Ectodermal cell (in vitro differentiated cells): ENCODE measurements at regions not wholly inside any gene's neighbourhood (a gene's known extent, or its start where the extent isn't known, plus 50 kb on each side); places are given as distances from the start of the nearest gene placed in this dataset.
"Not testable (repeated sequence)": the region's sequence is repeated elsewhere in the genome, so short reads cannot be mapped to it uniquely, and the experiment has no call there.

Experiments used
- H3K27ac ChIP-seq: 2 replicates; pipeline ENCODE4 v1.7.0; 2013; ENCODE audit warnings: mild to moderate bottlenecking, low read depth, low read length; ENCODE audit not compliant: insufficient read depth, poor library complexity, severe bottlenecking
- H3K27me3 ChIP-seq: 2 replicates; pipeline ENCODE4 v1.7.0; 2013; ENCODE audit warnings: mild to moderate bottlenecking, low read length; ENCODE audit not compliant: insufficient read depth, control insufficient read depth, poor library complexity, severe bottlenecking
- H3K36me3 ChIP-seq: one replicate; pipeline ENCODE4 v1.7.0; 2013; ENCODE audit warnings: low read length; ENCODE audit not compliant: control insufficient read depth, insufficient read depth
- H3K4me1 ChIP-seq: one replicate; pipeline ENCODE4 v1.7.0; 2013; ENCODE audit warnings: low read length; ENCODE audit not compliant: control insufficient read depth, insufficient read depth
- H3K4me3 ChIP-seq: 2 replicates; pipeline ENCODE4 v1.7.0; 2013; ENCODE audit warnings: low read depth, low read length, control low read depth; ENCODE audit not compliant: insufficient read depth
- H3K9me3 ChIP-seq: 2 replicates; pipeline ENCODE4 v1.7.0; 2013; ENCODE audit warnings: mild to moderate bottlenecking, low read length, moderate library complexity; ENCODE audit not compliant: control insufficient read depth
- WGBS, 2 experiments: methylation state at CpG; one replicate each; pipeline ENCODE4 v1.1.7; 2013; ENCODE audit warnings: missing lambda C conversion rate in 2 of 2; 5-methylcytosine and 5-hydroxymethylcytosine counted together

- H3K27ac ChIP-seq: no peak overlapping the region
- 91 to 95% methylated on average over 5 of the region's 5 CpGs for WGBS, 2 experiments
- H3K9me3 ChIP-seq: no peaks in the 10 kb centered on the region
- H3K36me3 ChIP-seq: no peaks in the 10 kb centered on the region
- H3K4me3 ChIP-seq: no peak overlapping the region
- H3K27me3 ChIP-seq: no peaks in the 10 kb centered on the region
- peaks cover 10% of the 10 kb centered on the region for H3K4me1 ChIP-seq
Observed at GRCh38 chr16:88308441-88309173, 74.2 kb upstream of the ZNF469 start.

DNA sequence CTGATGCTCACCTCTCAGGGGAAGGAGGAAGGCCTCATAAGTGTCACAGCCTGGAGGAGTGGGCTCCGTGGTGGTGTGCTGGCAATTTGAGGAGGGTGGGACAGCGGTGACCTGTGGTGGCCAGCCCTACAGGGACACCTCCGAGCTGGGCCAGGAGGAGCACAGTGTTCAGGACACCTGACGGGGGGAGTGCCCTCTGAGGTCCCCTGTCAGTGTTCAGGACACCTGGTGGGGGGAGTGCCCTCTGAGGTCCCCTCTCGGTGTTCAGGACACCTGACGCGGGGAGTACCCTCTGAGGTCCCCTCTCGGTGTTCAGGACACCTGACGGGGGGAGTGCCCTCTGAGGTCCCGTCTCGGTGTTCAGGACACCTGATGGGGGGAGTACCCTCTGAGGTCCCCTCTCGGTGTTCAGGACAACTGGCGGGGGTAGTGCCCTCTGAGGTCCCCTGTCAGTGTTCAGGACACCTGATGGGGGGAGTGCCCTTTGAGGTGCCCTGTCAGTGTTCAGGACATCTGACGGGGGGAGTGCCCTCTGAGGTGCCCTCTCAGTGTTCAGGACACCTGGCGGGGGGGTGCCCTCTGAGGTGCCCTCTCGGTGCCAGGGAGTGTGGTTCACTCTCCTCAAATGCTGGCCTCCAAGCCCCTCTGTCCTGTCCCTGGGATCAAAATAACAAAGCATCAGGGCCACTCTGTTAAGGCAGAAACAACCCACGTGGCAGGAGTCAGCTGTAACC, 73.4 kb upstream of the ZNF469 start:
- no peaks in the 10 kb centered on the region for H3K27me3 ChIP-seq
- 93 to 94% methylated on average over 17 of the region's 17 CpGs for WGBS, 2 experiments
- H3K9me3 ChIP-seq: no peaks in the 10 kb centered on the region
- H3K27ac ChIP-seq: no peak overlapping the region
- H3K36me3 ChIP-seq: no peaks in the 10 kb centered on the region
- no peak overlapping the region for H3K4me3 ChIP-seq
- H3K4me1 ChIP-seq: peaks cover 7% of the 10 kb centered on the region

DNA sequence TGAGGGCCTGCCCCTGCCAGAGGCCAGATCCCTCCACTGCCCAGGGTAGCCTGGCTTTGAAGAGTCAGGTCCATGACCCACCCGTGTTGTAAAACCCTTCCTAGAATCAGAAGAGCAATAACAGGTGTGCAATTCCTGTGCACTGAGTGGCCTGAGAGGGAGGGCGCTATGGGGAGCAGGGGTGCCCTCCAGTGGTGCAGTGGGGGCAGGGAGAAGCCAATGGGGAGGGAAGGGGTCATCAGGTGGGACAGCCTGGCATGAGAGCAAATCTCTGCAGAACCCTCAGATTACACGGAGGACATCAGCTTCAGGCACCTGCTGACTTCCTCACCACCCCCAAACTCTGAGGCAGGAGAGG, 72.9 kb upstream of the ZNF469 start:
- peaks cover 3% of the 10 kb centered on the region for H3K4me1 ChIP-seq
- H3K27ac ChIP-seq: no peak overlapping the region
- no peaks in the 10 kb centered on the region for H3K27me3 ChIP-seq
- H3K36me3 ChIP-seq: no peaks in the 10 kb centered on the region
- 51 to 54% methylated on average over 3 of the region's 3 CpGs for WGBS, 2 experiments
- H3K4me3 ChIP-seq: no peak overlapping the region
- no peaks in the 10 kb centered on the region for H3K9me3 ChIP-seq

DNA sequence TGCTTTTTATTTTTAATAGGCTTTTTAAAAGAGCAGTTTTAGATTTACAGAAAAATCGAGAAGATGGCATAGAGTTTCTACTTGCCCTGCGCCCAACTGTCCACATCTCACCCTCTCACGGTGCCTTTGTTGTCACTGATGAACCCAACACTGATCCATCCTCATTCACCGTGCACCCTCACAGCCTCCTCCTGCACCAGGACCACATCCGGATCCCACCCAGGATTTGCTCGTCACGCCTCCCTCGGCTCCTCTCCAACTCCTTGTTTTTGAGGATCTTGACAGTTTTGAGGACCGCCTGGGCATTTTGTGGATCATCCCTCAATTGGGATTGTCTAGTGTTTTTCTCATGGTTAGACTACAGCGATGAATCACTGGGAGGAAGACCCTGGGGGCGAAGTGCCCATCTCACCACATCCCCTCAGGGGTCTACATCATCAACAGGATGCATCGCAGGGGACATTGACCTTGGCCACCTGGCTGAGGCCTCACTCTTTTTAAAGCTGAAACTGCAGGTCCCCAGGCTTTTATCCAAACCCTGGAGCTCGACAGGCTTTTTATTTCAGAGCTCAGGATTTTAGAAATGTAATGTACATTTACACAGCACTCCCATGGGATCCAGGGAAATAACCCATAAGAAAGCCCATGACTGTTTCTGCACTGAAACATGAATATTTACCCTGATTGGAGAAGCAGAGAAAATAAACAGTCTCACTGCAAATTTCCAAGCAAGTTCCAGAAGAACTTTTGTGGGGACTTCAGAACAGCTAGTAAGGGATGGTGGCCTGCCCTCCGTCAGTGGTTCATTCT, 71.8 kb upstream of the ZNF469 start:
- 92 to 93% methylated on average over 14 of the region's 14 CpGs for WGBS, 2 experiments
- no peak overlapping the region for H3K27ac ChIP-seq

DNA sequence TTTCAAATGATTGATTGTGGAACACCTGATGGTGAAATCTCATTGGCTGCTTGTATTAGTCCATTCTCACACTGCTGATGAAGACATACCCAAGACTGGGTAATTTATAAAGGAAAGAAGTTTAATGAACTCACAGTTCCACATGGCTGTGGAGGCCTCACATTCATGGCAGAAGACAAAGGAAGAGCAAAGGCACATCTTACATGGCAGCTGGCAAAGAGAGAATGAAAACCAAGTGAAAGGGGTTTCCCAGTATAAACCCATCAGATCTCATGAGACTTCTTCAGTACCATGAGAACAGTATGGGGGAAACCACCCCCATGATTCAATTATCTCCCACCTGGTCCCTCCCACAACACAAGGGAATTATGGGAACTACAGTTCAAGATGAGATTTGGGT, 70.9 kb upstream of the ZNF469 start:
- H3K9me3 ChIP-seq, H3K4me3 ChIP-seq, H3K4me1 ChIP-seq, H3K27me3 ChIP-seq, H3K36me3 ChIP-seq, H3K27ac ChIP-seq: not testable (repeated sequence)

More for the DNA sequence above, 71.8 kb upstream of the ZNF469 start:
- Histone ChIP-seq H3K27me3 (no peaks in the 10 kb centered on the region), H3K4me3 (no peak overlapping the region), H3K9me3 (no peaks in the 10 kb centered on the region), H3K36me3 (no peaks in the 10 kb centered on the region), H3K4me1 (no peaks in the 10 kb centered on the region)

- H3K27me3 ChIP-seq: no peaks in the 10 kb centered on the region
- H3K4me1 ChIP-seq: no peaks in the 10 kb centered on the region
- H3K9me3 ChIP-seq: no peaks in the 10 kb centered on the region
- 88 to 89% methylated on average over 7 to 10 of the region's 10 CpGs for WGBS, 2 experiments
- no peaks in the 10 kb centered on the region for H3K36me3 ChIP-seq
- no peak overlapping the region for H3K4me3 ChIP-seq
- no peak overlapping the region for H3K27ac ChIP-seq
Observed at GRCh38 chr16:88312732-88313131, 70.0 kb upstream of the ZNF469 start.

- no peak overlapping the region for H3K4me3 ChIP-seq
- WGBS, 2 experiments: 89 to 90% methylated on average over 16 of the region's 16 CpGs
- H3K4me1 ChIP-seq: peaks cover 3% of the 10 kb centered on the region
- H3K27ac ChIP-seq: no peak overlapping the region
- no peaks in the 10 kb centered on the region for H3K27me3 ChIP-seq
- H3K9me3 ChIP-seq: no peaks in the 10 kb centered on the region
- no peaks in the 10 kb centered on the region for H3K36me3 ChIP-seq
Observed at GRCh38 chr16:88314991-88315542, 67.7 kb upstream of the ZNF469 start.

DNA sequence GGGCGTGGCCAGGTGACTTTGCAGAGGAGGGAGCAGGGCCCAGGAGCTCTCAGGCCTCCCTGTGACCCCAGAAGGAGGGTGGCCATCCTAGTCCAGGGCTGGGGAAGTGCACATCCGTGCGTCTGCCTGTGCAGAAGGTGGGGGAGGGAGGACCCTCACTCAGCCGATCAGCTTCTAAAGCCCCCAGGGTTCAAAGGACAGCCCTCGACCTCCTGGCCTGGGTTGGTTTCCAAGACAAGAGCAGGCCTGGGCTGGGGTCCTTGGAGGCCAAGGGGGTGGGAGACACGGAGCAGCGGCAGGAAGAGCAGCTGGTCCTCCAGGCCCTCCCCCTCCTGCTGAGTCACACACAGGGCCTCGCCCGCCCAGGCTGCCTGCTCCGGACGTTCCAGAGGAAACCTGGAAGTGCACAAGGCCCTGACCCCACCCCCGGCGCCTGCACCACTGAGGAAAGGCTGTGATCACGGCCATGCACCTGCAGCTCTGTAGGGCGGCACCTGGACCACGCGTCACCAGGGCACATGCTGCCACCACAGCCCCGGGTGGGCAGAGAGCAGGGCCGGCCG, 67.1 kb upstream of the ZNF469 start:
- 70 to 74% methylated on average over 20 of the region's 20 CpGs for WGBS, 2 experiments
- Histone ChIP-seq H3K4me1 (peaks cover 3% of the 10 kb centered on the region), H3K4me3 (no peak overlapping the region), H3K9me3 (no peaks in the 10 kb centered on the region), H3K27ac (no peak overlapping the region), H3K36me3 (no peaks in the 10 kb centered on the region), H3K27me3 (no peaks in the 10 kb centered on the region)

GRCh38 chr16:88316151-88316550, 66.6 kb upstream of the ZNF469 start:
- WGBS, 2 experiments: 92% methylated on average over 17 of the region's 17 CpGs
- Histone ChIP-seq H3K9me3 (no peaks in the 10 kb centered on the region), H3K4me3 (no peak overlapping the region), H3K4me1 (peaks cover 3% of the 10 kb centered on the region), H3K27ac (no peak overlapping the region), H3K27me3 (no peaks in the 10 kb centered on the region), H3K36me3 (no peaks in the 10 kb centered on the region)
